Transverse colon (tissue), 4 donors: ENCODE measurements at regions not wholly inside any gene's neighbourhood (a gene's known extent, or its start where the extent isn't known, plus 50 kb on each side); places are given as distances from the start of the nearest gene placed in this dataset.

ENCODE experiments used
- CTCF ChIP-seq, 5 experiments: fragments of 200-600 bp in 3 of 5; fragments of 450-650 bp in 2 of 5; sonication (generic) in 3 of 5; IDR thresholded peaks; 1 replicate in 2 of 5; 2 replicates in 3 of 5; pipeline ENCODE4 v1.5.1; 2016 to 2017; ENCODE audit warnings: antibody characterized with exemption in 5 of 5, inconsistent platforms in 3 of 5, mild to moderate bottlenecking in 2 of 5, moderate library complexity in 1 of 5
- EP300 ChIP-seq: sonication (generic); formaldehyde crosslinking; IDR thresholded peaks from one replicate; pipeline ENCODE4 v1.6.1; 2017; ENCODE audit warnings: antibody characterized with exemption, low read depth
- POLR2A ChIP-seq: fragments of 450-650 bp; IDR thresholded peaks from one replicate; pipeline ENCODE4 v1.6.1; 2016; ENCODE audit warnings: antibody characterized with exemption, mild to moderate bottlenecking, moderate library complexity
- POLR2AphosphoS5 ChIP-seq, 3 donors: sonication (generic); formaldehyde crosslinking; IDR thresholded peaks; one replicate each; pipeline ENCODE4 v1.6.1; 2016; ENCODE audit warnings: antibody characterized with exemption in 3 of 3

- TF ChIP-seq CTCF (IDR thresholded peaks at IDR 0.05) = no peak
- no peak for TF ChIP-seq EP300
- no peak for TF ChIP-seq POLR2AphosphoS5 (IDR thresholded peaks at IDR 0.05)
- no peak for TF ChIP-seq POLR2A
These were observed 158.9 kb upstream of the EEA1 start for GRCh38 chr12:93087840-93088610.
